VCaP (cell line): ENCODE measurements at regions not wholly inside any gene's neighbourhood (a gene's known extent, or its start where the extent isn't known, plus 50 kb on each side); places are given as distances from the start of the nearest gene placed in this dataset.

ENCODE experiments used
- H3K27ac ChIP-seq: fragments of 450-650 bp; 2 replicates; pipeline ENCODE4 v1.5.1; 2017
- CTCF ChIP-seq: fragments of 450-650 bp; conservative IDR thresholded peaks from 2 replicates; pipeline ENCODE4 v1.5.1; 2017; ENCODE audit warnings: mild to moderate bottlenecking, moderate library complexity

GRCh38 chr11:70650075-70650909 lies 252.0 kb downstream of the CTTN start:
- no peak for TF ChIP-seq CTCF
- no peak overlapping the region for H3K27ac ChIP-seq

- no peak for TF ChIP-seq CTCF
- no peak overlapping the region for H3K27ac ChIP-seq
These were observed 252.7 kb downstream of the CTTN start for GRCh38 chr11:70651031-70651430.

- TF ChIP-seq CTCF = no peak
- no peak overlapping the region for H3K27ac ChIP-seq
These were observed 255.7 kb downstream of the CTTN start for GRCh38 chr11:70654016-70654415.

GRCh38 chr11:70655816-70656215 lies 257.5 kb downstream of the CTTN start:
- H3K27ac ChIP-seq = no peak overlapping the region
- TF ChIP-seq CTCF = no peak

GRCh38 chr11:70656252-70656651 lies 257.9 kb downstream of the CTTN start:
- no peak overlapping the region for H3K27ac ChIP-seq
- TF ChIP-seq CTCF = no peak

- H3K27ac ChIP-seq = no peak overlapping the region
- no peak for TF ChIP-seq CTCF
These were observed 261.9 kb downstream of the CTTN start for GRCh38 chr11:70660059-70660888.

GRCh38 chr11:70660889-70661197 lies 262.5 kb downstream of the CTTN start:
- no peak overlapping the region for H3K27ac ChIP-seq
- no peak for TF ChIP-seq CTCF
